SK-N-SH (cell line): ENCODE measurements at regions not wholly inside any gene's neighbourhood (a gene's known extent, or its start where the extent isn't known, plus 50 kb on each side); places are given as distances from the start of the nearest gene placed in this dataset.

Experiments
- CTCF ChIA-PET: fragments of 300-600, 350-600 bp; formaldehyde crosslinking; extraction: SDS; loops from one replicate; lab custom pipeline; 2021; lab: Yijun Ruan, JAX
- POLR2A ChIA-PET: fragments of 350-600 bp; sonication (Branson Sonifier 250); formaldehyde crosslinking; extraction: SDS; loops from one replicate; lab custom pipeline; 2020; ENCODE audit warnings: antibody characterized with exemption, inconsistent platforms; lab: Yijun Ruan, JAX
- DNase-seq: peaks from one replicate; pipeline ENCODE4 v3.0.0; 2012
- H2AFZ ChIP-seq: fragments of 200-600 bp; sonication (generic); 2 replicates; pipeline ENCODE4 v1.8.1; 2016; ENCODE audit warnings: antibody characterized with exemption, mild to moderate bottlenecking, low read depth
- H3F3A ChIP-seq: fragments of 200-600 bp; sonication (generic); replicated peaks from 2 replicates; pipeline ENCODE3; 2016; ENCODE audit warnings: antibody characterized with exemption, mild to moderate bottlenecking; ENCODE audit not compliant: insufficient read depth
- H3K27ac ChIP-seq, 2 experiments: fragments of 200-500 bp in 1 of 2; fragments of 200-600 bp in 1 of 2; sonication (Bioruptor generic) in 1 of 2; sonication (generic), shearing (Covaris generic) in 1 of 2; 2 replicates each; pipeline versions ENCODE4 v1.5.1 to v1.6.1; 2014 to 2016; ENCODE audit warnings: low read depth in 2 of 2, inconsistent platforms in 1 of 2, low read length in 1 of 2, mild to moderate bottlenecking in 1 of 2, mixed read lengths in 1 of 2
- H3K27me3 ChIP-seq: fragments of 200-600 bp; sonication (generic), shearing (Covaris generic); 2 replicates; pipeline ENCODE4 v1.6.1; 2016; ENCODE audit warnings: mixed run types; ENCODE audit not compliant: insufficient read depth
- H3K36me3 ChIP-seq, 2 experiments: fragments of 200-500 bp in 1 of 2; fragments of 200-600 bp in 1 of 2; sonication (Bioruptor generic) in 1 of 2; sonication (generic) in 1 of 2; replicated peaks in 1 of 2; 2 replicates each; pipeline versions ENCODE3 to v1.5.1; 2014 to 2016; ENCODE audit warnings: low read length in 1 of 2, mild to moderate bottlenecking in 1 of 2; ENCODE audit not compliant: insufficient read depth in 2 of 2, control insufficient read depth in 1 of 2
- H3K4me1 ChIP-seq, 2 experiments: fragments of 200-500 bp in 1 of 2; fragments of 200-600 bp in 1 of 2; sonication (Bioruptor generic) in 1 of 2; sonication (generic), shearing (Covaris generic) in 1 of 2; 2 replicates each; pipeline versions ENCODE4 v1.5.1 to v1.6.1; 2014 to 2016; ENCODE audit warnings: low read depth in 1 of 2, low read length in 1 of 2, mixed run types in 1 of 2; ENCODE audit not compliant: insufficient read depth in 2 of 2, control insufficient read depth in 1 of 2
- H3K4me2 ChIP-seq: fragments of 200-600 bp; sonication (generic), shearing (Covaris generic); 2 replicates; pipeline ENCODE4 v1.6.1; 2017; ENCODE audit warnings: mixed run types
- H3K4me3 ChIP-seq, 2 experiments: fragments of 200-500 bp in 1 of 2; fragments of 200-600 bp in 1 of 2; sonication (Bioruptor generic) in 1 of 2; sonication (generic), shearing (Covaris generic) in 1 of 2; 2 replicates each; pipeline versions ENCODE4 v1.5.1 to v1.8.1; 2014 to 2016; ENCODE audit warnings: low read depth in 2 of 2, inconsistent platforms in 1 of 2, low read length in 1 of 2, mild to moderate bottlenecking in 1 of 2, mixed read lengths in 1 of 2, moderate library complexity in 1 of 2
- H3K79me2 ChIP-seq: fragments of 200-600 bp; sonication (generic); 2 replicates; pipeline ENCODE4 v1.8.1; 2017; ENCODE audit warnings: mild to moderate bottlenecking; ENCODE audit not compliant: insufficient read depth
- H3K9ac ChIP-seq: fragments of 200-600 bp; sonication (generic); 2 replicates; pipeline ENCODE4 v1.6.1; 2017; ENCODE audit warnings: mixed run types
- H3K9me2 ChIP-seq: fragments of 200-600 bp; sonication (generic); 2 replicates; pipeline ENCODE4 v1.6.1; 2017; ENCODE audit warnings: mixed run types
- H3K9me3 ChIP-seq: fragments of 200-600 bp; sonication (generic); 2 replicates; pipeline ENCODE4 v1.6.1; 2017; ENCODE audit warnings: mixed run types, mild to moderate bottlenecking, moderate library complexity
- H4K20me1 ChIP-seq: fragments of 200-600 bp; sonication (generic); 2 replicates; pipeline ENCODE4 v1.6.1; 2017; ENCODE audit warnings: mild to moderate bottlenecking, mixed run types; ENCODE audit not compliant: insufficient read depth
- ELF1 ChIP-seq: IDR thresholded peaks from 2 replicates; pipeline ENCODE4 v1.4.0; 2012
- EZH2phosphoT487 ChIP-seq: fragments of 200-600 bp; sonication (generic); IDR thresholded peaks from 2 replicates; pipeline ENCODE4 v1.6.1; 2017; ENCODE audit warnings: low read depth, mixed run types, mild to moderate bottlenecking, antibody characterized with exemption, moderate library complexity, borderline replicate concordance
- FOXJ3 ChIP-seq: sonication (generic); formaldehyde crosslinking; IDR thresholded peaks from 2 replicates; pipeline ENCODE4 v1.5.1; 2020; ENCODE audit warnings: mild to moderate bottlenecking, missing genetic modification reagents
- GABPA ChIP-seq: IDR thresholded peaks from 2 replicates; pipeline ENCODE4 v1.4.0; 2012; ENCODE audit warnings: low read depth, mild to moderate bottlenecking
- JUND ChIP-seq: IDR thresholded peaks from 2 replicates; pipeline ENCODE4 v1.4.0; 2012
- MEF2A ChIP-seq: IDR thresholded peaks from 2 replicates; pipeline ENCODE4 v1.4.0; 2012; ENCODE audit warnings: low read depth, borderline replicate concordance
- NFIC ChIP-seq: IDR thresholded peaks from 2 replicates; pipeline ENCODE4 v1.4.0; 2012; ENCODE audit warnings: borderline replicate concordance
- POLR2AphosphoS5 ChIP-seq: IDR thresholded peaks from 2 replicates; pipeline ENCODE4 v1.6.1; 2012; ENCODE audit warnings: low read depth, low read length
- SMC3 ChIP-seq: IDR thresholded peaks from 2 replicates; pipeline ENCODE4 v1.6.1; 2012; ENCODE audit warnings: low read depth, low read length, improper control_type of control experiment
- TAF1 ChIP-seq: IDR thresholded peaks from 2 replicates; pipeline ENCODE4 v1.6.1; 2012; ENCODE audit warnings: low read depth, mild to moderate bottlenecking, low read length, moderate library complexity, borderline replicate concordance
- YY1 ChIP-seq: IDR thresholded peaks from 2 replicates; pipeline ENCODE4 v1.4.0; 2012; ENCODE audit warnings: low read depth, mild to moderate bottlenecking
- WGBS: methylation state at CpG from one replicate; pipeline ENCODE4 v1.1.6; 2017; ENCODE audit warnings: low lambda C conversion rate; 5-methylcytosine and 5-hydroxymethylcytosine counted together
- TF ChIP-seq, protein P1 (sequence below): IDR thresholded peaks from 2 replicates; pipeline ENCODE4 v1.4.0; 2012; ENCODE audit warnings: low read depth, borderline replicate concordance
- TF ChIP-seq, protein P2 (sequence below): IDR thresholded peaks from 2 replicates; pipeline ENCODE4; 2012
- TF ChIP-seq, protein P3 (sequence below): fragments of 200-600 bp; sonication (generic); IDR thresholded peaks from 2 replicates; pipeline ENCODE4 v1.6.1; 2017; ENCODE audit warnings: antibody characterized with exemption, mild to moderate bottlenecking, moderate library complexity
- TF ChIP-seq, protein P4 (sequence below): IDR thresholded peaks from 2 replicates; pipeline ENCODE4 v1.6.1; 2012; ENCODE audit warnings: mild to moderate bottlenecking, low read depth, low read length, moderate library complexity

- Histone ChIP-seq H3K27ac (no peak overlapping the region), H3K36me3 (no peaks in the 10 kb centered on the region), H3F3A (no peaks in the 10 kb centered on the region), H3K9me2 (no peaks in the 10 kb centered on the region), H4K20me1 (no peaks in the 10 kb centered on the region), H3K4me2 (no peak overlapping the region), H2AFZ (no peak overlapping the region), H3K27me3 (no peaks in the 10 kb centered on the region), H3K4me1 (peaks cover 0 to 2% of the 10 kb centered on the region in 2 experiments; a peak in 1 of 4 replicates), H3K9ac (no peak overlapping the region), H3K9me3 (no peaks in the 10 kb centered on the region), H3K79me2 (no peaks in the 10 kb centered on the region), H3K4me3 (no peak overlapping the region)
- no peak for DNase-seq
- ChIA-PET CTCF (no interaction called here), POLR2A (no interaction called here)
- TF ChIP-seq, protein P1, sequence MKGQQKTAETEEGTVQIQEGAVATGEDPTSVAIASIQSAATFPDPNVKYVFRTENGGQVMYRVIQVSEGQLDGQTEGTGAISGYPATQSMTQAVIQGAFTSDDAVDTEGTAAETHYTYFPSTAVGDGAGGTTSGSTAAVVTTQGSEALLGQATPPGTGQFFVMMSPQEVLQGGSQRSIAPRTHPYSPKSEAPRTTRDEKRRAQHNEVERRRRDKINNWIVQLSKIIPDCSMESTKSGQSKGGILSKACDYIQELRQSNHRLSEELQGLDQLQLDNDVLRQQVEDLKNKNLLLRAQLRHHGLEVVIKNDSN: no peak
- 39% methylated on average over 6 of the region's 18 CpGs for WGBS
These were observed 917.5 kb downstream of the TAF11L14 start for GRCh38 chr5:18551716-18552115.

- DNase-seq: no peak
- H2AFZ ChIP-seq: no peak overlapping the region
- no peaks in the 10 kb centered on the region for H3K27me3 ChIP-seq
- TF ChIP-seq ELF1: no peak
- no peak for TF ChIP-seq NFIC
- no peak overlapping the region for H3K9ac ChIP-seq
- CTCF ChIA-PET: no interaction called here
- no peaks in the 10 kb centered on the region for H3F3A ChIP-seq
- H3K27ac ChIP-seq: no peak overlapping the region
- no peak overlapping the region for H3K4me2 ChIP-seq
- H3K4me3 ChIP-seq: no peak overlapping the region
- WGBS: 8% methylated on average over 3 of the region's 3 CpGs
- no peaks in the 10 kb centered on the region for H3K4me1 ChIP-seq
- POLR2A ChIA-PET: no interaction called here
- no peaks in the 10 kb centered on the region for H3K36me3 ChIP-seq
- H3K9me2 ChIP-seq: no peaks in the 10 kb centered on the region
- no peaks in the 10 kb centered on the region for H4K20me1 ChIP-seq
- H3K79me2 ChIP-seq: no peaks in the 10 kb centered on the region
- no peaks in the 10 kb centered on the region for H3K9me3 ChIP-seq
These were observed 919.0 kb downstream of the TAF11L14 start for GRCh38 chr5:18553269-18553668.

- H2AFZ ChIP-seq: no peak overlapping the region
- no peaks in the 10 kb centered on the region for H3K79me2 ChIP-seq
- no peaks in the 10 kb centered on the region for H3K9me2 ChIP-seq
- ChIA-PET POLR2A (no interaction called here), CTCF (no interaction called here)
- no peak for DNase-seq
- H3K27ac ChIP-seq: no peak overlapping the region
- no peaks in the 10 kb centered on the region for H3K27me3 ChIP-seq
- H3K9ac ChIP-seq: no peak overlapping the region
- no peaks in the 10 kb centered on the region for H3F3A ChIP-seq
- H3K4me1 ChIP-seq: no peaks in the 10 kb centered on the region; a peak in 1 of 4 replicates
- WGBS: 33% methylated on average over 1 of the region's 1 CpG
- H3K36me3 ChIP-seq: no peaks in the 10 kb centered on the region
- no peak overlapping the region for H3K4me2 ChIP-seq
- no peaks in the 10 kb centered on the region for H3K9me3 ChIP-seq
- H4K20me1 ChIP-seq: no peaks in the 10 kb centered on the region
- H3K4me3 ChIP-seq: no peak overlapping the region
- no peak for TF ChIP-seq TAF1
- TF ChIP-seq, protein P2, sequence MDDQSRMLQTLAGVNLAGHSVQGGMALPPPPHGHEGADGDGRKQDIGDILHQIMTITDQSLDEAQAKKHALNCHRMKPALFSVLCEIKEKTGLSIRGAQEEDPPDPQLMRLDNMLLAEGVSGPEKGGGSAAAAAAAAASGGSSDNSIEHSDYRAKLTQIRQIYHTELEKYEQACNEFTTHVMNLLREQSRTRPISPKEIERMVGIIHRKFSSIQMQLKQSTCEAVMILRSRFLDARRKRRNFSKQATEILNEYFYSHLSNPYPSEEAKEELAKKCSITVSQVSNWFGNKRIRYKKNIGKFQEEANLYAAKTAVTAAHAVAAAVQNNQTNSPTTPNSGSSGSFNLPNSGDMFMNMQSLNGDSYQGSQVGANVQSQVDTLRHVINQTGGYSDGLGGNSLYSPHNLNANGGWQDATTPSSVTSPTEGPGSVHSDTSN: no peak
- TF ChIP-seq ELF1: no peak
- no peak for TF ChIP-seq SMC3
- TF ChIP-seq EZH2phosphoT487: no peak
- TF ChIP-seq GABPA: no peak
- TF ChIP-seq FOXJ3 (CRISPR knock-in tag): no peak
- TF ChIP-seq, protein P1: no peak
- no peak for TF ChIP-seq MEF2A
- TF ChIP-seq, protein P3, sequence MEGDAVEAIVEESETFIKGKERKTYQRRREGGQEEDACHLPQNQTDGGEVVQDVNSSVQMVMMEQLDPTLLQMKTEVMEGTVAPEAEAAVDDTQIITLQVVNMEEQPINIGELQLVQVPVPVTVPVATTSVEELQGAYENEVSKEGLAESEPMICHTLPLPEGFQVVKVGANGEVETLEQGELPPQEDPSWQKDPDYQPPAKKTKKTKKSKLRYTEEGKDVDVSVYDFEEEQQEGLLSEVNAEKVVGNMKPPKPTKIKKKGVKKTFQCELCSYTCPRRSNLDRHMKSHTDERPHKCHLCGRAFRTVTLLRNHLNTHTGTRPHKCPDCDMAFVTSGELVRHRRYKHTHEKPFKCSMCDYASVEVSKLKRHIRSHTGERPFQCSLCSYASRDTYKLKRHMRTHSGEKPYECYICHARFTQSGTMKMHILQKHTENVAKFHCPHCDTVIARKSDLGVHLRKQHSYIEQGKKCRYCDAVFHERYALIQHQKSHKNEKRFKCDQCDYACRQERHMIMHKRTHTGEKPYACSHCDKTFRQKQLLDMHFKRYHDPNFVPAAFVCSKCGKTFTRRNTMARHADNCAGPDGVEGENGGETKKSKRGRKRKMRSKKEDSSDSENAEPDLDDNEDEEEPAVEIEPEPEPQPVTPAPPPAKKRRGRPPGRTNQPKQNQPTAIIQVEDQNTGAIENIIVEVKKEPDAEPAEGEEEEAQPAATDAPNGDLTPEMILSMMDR: no peak
- TF ChIP-seq YY1: no peak
- no peak for TF ChIP-seq POLR2AphosphoS5
- no peak for TF ChIP-seq JUND
- TF ChIP-seq, protein P4, sequence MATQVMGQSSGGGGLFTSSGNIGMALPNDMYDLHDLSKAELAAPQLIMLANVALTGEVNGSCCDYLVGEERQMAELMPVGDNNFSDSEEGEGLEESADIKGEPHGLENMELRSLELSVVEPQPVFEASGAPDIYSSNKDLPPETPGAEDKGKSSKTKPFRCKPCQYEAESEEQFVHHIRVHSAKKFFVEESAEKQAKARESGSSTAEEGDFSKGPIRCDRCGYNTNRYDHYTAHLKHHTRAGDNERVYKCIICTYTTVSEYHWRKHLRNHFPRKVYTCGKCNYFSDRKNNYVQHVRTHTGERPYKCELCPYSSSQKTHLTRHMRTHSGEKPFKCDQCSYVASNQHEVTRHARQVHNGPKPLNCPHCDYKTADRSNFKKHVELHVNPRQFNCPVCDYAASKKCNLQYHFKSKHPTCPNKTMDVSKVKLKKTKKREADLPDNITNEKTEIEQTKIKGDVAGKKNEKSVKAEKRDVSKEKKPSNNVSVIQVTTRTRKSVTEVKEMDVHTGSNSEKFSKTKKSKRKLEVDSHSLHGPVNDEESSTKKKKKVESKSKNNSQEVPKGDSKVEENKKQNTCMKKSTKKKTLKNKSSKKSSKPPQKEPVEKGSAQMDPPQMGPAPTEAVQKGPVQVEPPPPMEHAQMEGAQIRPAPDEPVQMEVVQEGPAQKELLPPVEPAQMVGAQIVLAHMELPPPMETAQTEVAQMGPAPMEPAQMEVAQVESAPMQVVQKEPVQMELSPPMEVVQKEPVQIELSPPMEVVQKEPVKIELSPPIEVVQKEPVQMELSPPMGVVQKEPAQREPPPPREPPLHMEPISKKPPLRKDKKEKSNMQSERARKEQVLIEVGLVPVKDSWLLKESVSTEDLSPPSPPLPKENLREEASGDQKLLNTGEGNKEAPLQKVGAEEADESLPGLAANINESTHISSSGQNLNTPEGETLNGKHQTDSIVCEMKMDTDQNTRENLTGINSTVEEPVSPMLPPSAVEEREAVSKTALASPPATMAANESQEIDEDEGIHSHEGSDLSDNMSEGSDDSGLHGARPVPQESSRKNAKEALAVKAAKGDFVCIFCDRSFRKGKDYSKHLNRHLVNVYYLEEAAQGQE: no peak
These were observed 926.3 kb downstream of the TAF11L14 start for GRCh38 chr5:18560602-18561001.
